ENCODE measurements at regions not wholly inside any gene's neighbourhood (a gene's known extent, or its start where the extent isn't known, plus 50 kb on each side); places are given as distances from the start of the nearest gene placed in this dataset.

DNA sequence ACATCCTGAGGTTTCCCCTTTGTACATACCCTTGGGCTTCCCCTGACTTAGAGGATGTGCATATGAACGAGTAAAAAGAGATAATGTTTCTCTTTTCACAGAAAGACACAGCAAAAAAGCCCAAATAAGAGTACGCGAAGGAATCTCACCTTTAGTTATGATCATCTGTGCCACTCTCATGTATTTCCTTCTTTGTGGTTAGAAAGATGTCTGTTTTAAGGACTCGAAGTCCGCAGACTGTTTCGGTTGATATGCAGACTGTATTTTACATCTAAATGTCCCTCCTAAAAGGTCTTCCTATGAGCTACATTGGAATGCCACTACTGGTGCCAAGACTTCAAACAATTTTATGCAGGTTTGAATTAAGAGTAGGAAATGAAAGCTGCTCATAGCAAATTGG is 102.3 kb upstream of the GOT2 start:
- H3K4me1 Mint-ChIP-seq: no peaks in the 10 kb centered on the region
- peaks cover 4% of the 10 kb centered on the region for H3K9me3 Mint-ChIP-seq
- peaks cover 6% of the 10 kb centered on the region for H3K27me3 Mint-ChIP-seq (ENCODE audit: low read depth)
- no peak for DNase-seq (ENCODE audit: low spot score in 2 of 2, unreplicated experiment in 2 of 2)
- H3K36me3 Mint-ChIP-seq: no peaks in the 10 kb centered on the region
- H3K4me3 Mint-ChIP-seq: no peak overlapping the region
- no peak for TF ChIP-seq CTCF (IDR thresholded peaks at IDR 0.05; ENCODE audit: unreplicated experiment)
- no peak overlapping the region for H3K27ac Mint-ChIP-seq

GRCh38 chr16:58832386-58832895 is 98.3 kb upstream of the GOT2 start:
- TF ChIP-seq CTCF (IDR thresholded peaks at IDR 0.05; ENCODE audit: unreplicated experiment): no peak
- Mint-ChIP-seq H3K36me3 (no peaks in the 10 kb centered on the region), H3K27me3 (ENCODE audit: low read depth) (peaks cover 9% of the 10 kb centered on the region), H3K4me1 (no peaks in the 10 kb centered on the region), H3K4me3 (no peak overlapping the region), H3K9me3 (peaks cover 4% of the 10 kb centered on the region), H3K27ac (no peak overlapping the region)
- no peak for DNase-seq (ENCODE audit: low spot score in 2 of 2, unreplicated experiment in 2 of 2)

GRCh38 chr16:58831386-58831785 is 97.3 kb upstream of the GOT2 start:
- no peak for TF ChIP-seq CTCF (IDR thresholded peaks at IDR 0.05; ENCODE audit: unreplicated experiment)
- Mint-ChIP-seq H3K4me1 (no peaks in the 10 kb centered on the region), H3K27me3 (ENCODE audit: low read depth) (peaks cover 7% of the 10 kb centered on the region), H3K27ac (no peak overlapping the region), H3K4me3 (no peak overlapping the region), H3K9me3 (peaks cover 4% of the 10 kb centered on the region), H3K36me3 (no peaks in the 10 kb centered on the region)
- no peak for DNase-seq (ENCODE audit: low spot score in 2 of 2, unreplicated experiment in 2 of 2)

- Mint-ChIP-seq H3K4me1 (no peaks in the 10 kb centered on the region), H3K36me3 (no peaks in the 10 kb centered on the region), H3K27ac (no peak overlapping the region), H3K9me3 (peaks cover 3% of the 10 kb centered on the region), H3K27me3 (ENCODE audit: low read depth) (peaks cover 7% of the 10 kb centered on the region), H3K4me3 (no peak overlapping the region)
- no peak for DNase-seq (ENCODE audit: low spot score in 2 of 2, unreplicated experiment in 2 of 2)
- no peak for TF ChIP-seq CTCF (IDR thresholded peaks at IDR 0.05; ENCODE audit: unreplicated experiment)
These were observed 94.9 kb upstream of the GOT2 start for GRCh38 chr16:58828901-58829545.

- Mint-ChIP-seq H3K9me3 (peaks cover 16% of the 10 kb centered on the region), H3K4me3 (no peak overlapping the region), H3K27me3 (ENCODE audit: low read depth) (peaks cover 2% of the 10 kb centered on the region), H3K27ac (no peak overlapping the region), H3K36me3 (no peaks in the 10 kb centered on the region), H3K4me1 (no peaks in the 10 kb centered on the region)
- DNase-seq (ENCODE audit: low spot score in 2 of 2, unreplicated experiment in 2 of 2): no peak
- TF ChIP-seq CTCF (IDR thresholded peaks at IDR 0.05; ENCODE audit: unreplicated experiment): no peak
These were observed 90.1 kb upstream of the GOT2 start for GRCh38 chr16:58824201-58824600.
